ENCODE measurements at regions not wholly inside any gene's neighbourhood (a gene's known extent, or its start where the extent isn't known, plus 50 kb on each side); places are given as distances from the start of the nearest gene placed in this dataset.

DNA sequence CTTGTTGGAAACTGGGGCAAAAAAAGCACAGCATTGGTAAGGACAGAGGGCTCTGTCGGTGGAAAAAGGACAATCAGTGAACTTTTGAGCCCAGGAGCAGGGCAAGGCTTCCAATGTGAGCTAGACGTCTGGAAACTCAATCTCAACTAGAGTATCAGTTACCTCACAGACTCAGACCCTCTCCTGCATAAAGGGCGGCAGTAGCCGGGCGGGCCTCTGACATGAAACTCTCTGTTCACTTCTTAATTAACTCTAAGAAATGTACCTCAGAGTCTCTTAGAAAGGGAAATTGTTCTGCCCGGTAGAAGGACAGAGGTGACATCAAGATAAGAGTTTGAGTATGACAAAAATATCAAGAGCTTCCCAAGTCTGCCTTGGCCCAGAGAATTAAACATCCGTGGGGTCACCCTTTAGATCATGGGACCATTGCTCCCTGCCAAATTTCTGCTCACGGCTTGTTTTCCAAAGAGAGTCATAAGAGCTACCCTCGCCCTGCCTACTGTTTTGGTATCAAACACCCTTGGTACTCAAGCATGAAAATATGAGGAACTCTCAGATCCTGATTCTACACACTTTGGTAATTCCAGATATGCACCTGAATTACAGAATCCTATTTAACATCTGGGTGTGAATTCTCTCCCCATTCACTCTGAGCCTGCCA is 103.5 kb upstream of the PKDCC start:
- DNase-seq, result no peak
- H3K4me1 Mint-ChIP-seq (ENCODE audit: low read depth), result no peaks in the 10 kb centered on the region
- H3K27me3 Mint-ChIP-seq (ENCODE audit: insufficient read depth), result peaks cover 38% of the 10 kb centered on the region
- no peaks in the 10 kb centered on the region for H3K36me3 Mint-ChIP-seq (ENCODE audit: low read depth)
- no peaks in the 10 kb centered on the region for H3K9me3 Mint-ChIP-seq
- H3K4me3 Mint-ChIP-seq, result no peak overlapping the region
- TF ChIP-seq, protein P1, sequence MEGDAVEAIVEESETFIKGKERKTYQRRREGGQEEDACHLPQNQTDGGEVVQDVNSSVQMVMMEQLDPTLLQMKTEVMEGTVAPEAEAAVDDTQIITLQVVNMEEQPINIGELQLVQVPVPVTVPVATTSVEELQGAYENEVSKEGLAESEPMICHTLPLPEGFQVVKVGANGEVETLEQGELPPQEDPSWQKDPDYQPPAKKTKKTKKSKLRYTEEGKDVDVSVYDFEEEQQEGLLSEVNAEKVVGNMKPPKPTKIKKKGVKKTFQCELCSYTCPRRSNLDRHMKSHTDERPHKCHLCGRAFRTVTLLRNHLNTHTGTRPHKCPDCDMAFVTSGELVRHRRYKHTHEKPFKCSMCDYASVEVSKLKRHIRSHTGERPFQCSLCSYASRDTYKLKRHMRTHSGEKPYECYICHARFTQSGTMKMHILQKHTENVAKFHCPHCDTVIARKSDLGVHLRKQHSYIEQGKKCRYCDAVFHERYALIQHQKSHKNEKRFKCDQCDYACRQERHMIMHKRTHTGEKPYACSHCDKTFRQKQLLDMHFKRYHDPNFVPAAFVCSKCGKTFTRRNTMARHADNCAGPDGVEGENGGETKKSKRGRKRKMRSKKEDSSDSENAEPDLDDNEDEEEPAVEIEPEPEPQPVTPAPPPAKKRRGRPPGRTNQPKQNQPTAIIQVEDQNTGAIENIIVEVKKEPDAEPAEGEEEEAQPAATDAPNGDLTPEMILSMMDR (IDR thresholded peaks at IDR 0.05), result no peak
- no peak overlapping the region for H3K27ac Mint-ChIP-seq

DNA sequence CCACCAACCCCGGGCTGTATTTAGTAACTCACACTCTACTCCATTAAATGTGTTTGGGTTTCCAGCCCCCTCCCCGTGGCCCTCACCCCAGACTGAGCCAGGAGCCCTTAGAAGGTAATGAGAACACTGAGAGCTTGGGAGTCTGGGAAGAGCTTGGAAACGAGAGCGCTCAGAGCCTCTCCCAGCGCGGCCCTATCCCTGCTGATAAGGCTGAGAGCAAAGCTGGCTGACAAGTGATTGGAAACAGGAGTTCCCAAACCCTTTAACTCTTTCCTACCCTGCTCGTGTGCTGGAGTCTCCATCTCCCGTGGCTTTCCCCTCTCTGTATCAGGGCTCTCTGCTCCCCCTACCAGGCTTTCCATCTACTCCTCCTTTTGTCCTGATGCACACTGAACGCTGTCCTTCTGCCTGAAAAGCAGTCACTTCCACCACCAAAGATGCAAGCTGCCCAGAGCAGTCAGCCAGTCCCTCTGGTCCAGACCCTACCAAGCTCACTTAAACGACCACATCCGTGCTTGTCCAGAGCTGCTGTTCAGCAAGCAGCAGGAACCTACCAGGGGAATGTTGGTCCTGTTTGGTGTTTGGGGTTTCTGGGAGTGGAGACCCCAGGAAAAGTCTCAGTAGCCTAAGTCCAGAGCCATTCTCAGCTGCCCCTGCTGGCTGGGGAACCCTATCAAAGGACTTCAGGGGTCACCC is 100.0 kb upstream of the PKDCC start:
- DNase-seq, result no peak
- no peaks in the 10 kb centered on the region for H3K4me1 Mint-ChIP-seq (ENCODE audit: low read depth)
- H3K4me3 Mint-ChIP-seq, result no peak overlapping the region
- peaks cover 37% of the 10 kb centered on the region for H3K27me3 Mint-ChIP-seq (ENCODE audit: insufficient read depth)
- no peak overlapping the region for H3K27ac Mint-ChIP-seq
- TF ChIP-seq, protein P1 (IDR thresholded peaks at IDR 0.05), result no peak
- no peaks in the 10 kb centered on the region for H3K9me3 Mint-ChIP-seq
- H3K36me3 Mint-ChIP-seq (ENCODE audit: low read depth), result no peaks in the 10 kb centered on the region

DNA sequence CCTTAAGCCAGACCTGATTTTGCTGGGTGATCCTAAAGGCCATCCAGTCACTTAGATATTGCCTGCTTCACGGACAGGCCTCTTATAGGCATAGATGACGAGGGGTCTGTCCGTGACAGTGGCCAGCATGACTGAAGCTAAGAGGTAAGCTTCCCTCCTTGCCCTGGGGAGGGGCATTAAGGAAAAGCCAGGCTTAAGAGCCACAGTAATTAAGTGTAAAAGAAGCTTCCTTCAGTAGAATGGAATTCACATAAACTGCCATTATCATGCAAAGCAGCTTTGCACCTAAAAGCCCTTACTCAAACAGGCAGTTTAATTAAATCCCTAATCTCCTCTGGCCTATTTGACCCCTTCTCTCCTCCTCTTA is 99.4 kb upstream of the PKDCC start:
- H3K36me3 Mint-ChIP-seq (ENCODE audit: low read depth), result no peaks in the 10 kb centered on the region
- no peaks in the 10 kb centered on the region for H3K9me3 Mint-ChIP-seq
- H3K27me3 Mint-ChIP-seq (ENCODE audit: insufficient read depth), result peaks cover 37% of the 10 kb centered on the region
- H3K4me3 Mint-ChIP-seq, result no peak overlapping the region
- H3K27ac Mint-ChIP-seq, result no peak overlapping the region
- H3K4me1 Mint-ChIP-seq (ENCODE audit: low read depth), result no peaks in the 10 kb centered on the region
- TF ChIP-seq, protein P1 (IDR thresholded peaks at IDR 0.05), result no peak
- DNase-seq, result no peak

DNA sequence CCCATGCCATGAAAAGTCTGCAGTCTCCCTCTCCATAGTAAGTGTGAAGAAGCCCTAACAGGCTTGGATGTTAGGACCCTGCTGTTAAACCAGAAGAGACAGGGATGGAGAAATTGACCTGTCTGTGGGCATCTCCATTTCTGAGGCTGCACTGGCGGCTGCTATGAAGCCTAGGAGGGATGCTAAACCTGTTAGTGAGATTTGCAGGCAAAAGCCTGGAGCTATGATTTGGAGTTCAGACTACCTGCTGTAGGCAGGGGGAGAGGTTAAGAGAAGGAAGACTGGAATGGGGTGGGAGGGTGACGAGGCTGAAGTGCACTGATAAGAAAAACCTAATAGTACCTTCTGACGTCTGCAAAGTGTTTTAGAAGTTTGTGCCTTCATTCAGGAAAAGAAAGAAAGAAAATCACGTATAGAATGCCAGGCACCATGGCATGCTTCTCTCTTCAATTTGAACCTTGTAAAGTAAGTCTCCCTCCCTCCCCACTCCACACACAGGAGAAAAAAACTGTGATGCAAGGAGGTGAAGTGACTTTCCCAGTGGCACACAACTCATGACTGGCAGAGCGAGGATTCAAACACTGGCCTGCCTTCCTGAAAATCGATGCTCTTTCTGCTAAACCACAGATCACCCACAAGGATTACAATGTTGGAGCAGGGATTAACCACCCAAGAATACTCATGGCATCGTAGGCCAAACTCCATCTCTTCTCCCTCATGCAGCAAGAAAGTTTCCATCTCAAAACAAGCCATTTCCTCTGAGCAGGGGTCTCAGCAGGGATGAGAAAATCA is 98.5 kb upstream of the PKDCC start:
- H3K27ac Mint-ChIP-seq, result no peak overlapping the region
- no peak overlapping the region for H3K4me3 Mint-ChIP-seq
- TF ChIP-seq, protein P1 (IDR thresholded peaks at IDR 0.05), result no peak
- no peak for DNase-seq
- H3K9me3 Mint-ChIP-seq, result no peaks in the 10 kb centered on the region
- H3K36me3 Mint-ChIP-seq (ENCODE audit: low read depth), result no peaks in the 10 kb centered on the region
- peaks cover 34% of the 10 kb centered on the region for H3K27me3 Mint-ChIP-seq (ENCODE audit: insufficient read depth)
- no peaks in the 10 kb centered on the region for H3K4me1 Mint-ChIP-seq (ENCODE audit: low read depth)

DNA sequence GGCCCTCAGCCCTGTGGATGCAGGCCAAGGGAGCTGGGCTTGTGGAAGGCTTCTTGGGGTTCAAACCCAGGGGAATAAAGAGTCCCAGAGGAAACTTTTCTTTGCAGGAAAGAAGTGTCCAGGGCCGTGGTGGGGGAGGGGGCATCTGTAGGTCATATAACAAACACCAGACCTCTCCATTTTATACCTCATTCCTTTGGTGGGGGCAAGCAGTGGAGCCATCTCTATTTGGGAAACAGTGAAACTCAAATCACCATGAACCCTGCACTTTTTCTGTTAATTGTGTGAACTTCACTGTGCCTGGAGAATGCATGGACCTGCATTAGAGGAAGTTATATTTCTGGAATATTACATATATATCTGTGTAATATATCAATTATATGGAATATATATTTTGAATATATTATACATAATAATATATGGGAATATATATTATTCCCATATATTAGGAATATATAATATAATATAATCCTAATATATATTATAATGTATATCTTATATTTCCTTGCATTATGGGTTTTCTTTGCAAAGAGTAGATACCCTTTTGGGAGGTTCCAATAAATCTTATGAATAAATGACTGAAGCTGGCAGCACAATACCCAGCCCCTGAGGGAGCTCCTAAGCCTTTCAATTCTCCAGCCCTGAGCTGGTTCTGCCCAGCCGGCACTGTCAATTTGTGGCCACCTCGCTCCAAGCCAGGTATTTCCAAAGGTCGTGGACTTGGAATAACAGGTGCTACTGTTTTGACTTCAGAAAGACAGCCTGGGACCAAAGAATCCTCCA is 97.7 kb upstream of the PKDCC start:
- Mint-ChIP-seq H3K4me1 (ENCODE audit: low read depth) (no peaks in the 10 kb centered on the region), H3K9me3 (no peaks in the 10 kb centered on the region), H3K27me3 (ENCODE audit: insufficient read depth) (peaks cover 32% of the 10 kb centered on the region), H3K4me3 (no peak overlapping the region), H3K27ac (no peak overlapping the region), H3K36me3 (ENCODE audit: low read depth) (no peaks in the 10 kb centered on the region)
- DNase-seq, result no peak
- TF ChIP-seq, protein P1 (IDR thresholded peaks at IDR 0.05), result no peak

All from HFFc6 (cell line).